GM12878 (cell line): ENCODE measurements at regions not wholly inside any gene's neighbourhood (a gene's known extent, or its start where the extent isn't known, plus 50 kb on each side); places are given as distances from the start of the nearest gene placed in this dataset.

Experiments used
- ATAC-seq: fragments of 200-7000 bp; cut with Tn5 transposase; 3 replicates; pipeline ENCODE4 v1.9.1; 2020; ENCODE audit warnings: mild to moderate bottlenecking, moderate library complexity
- BruUV-seq: library from RNA; stranded (reverse); fragments of 400-500 nt; replicated peaks from 2 replicates; lab custom pipeline; 2021; lab: Mats Ljungman, UMichigan
- CTCF ChIA-PET: fragments of 300-600 bp; sonication (Branson Sonifier 250); formaldehyde crosslinking; extraction: SDS; loops from one replicate; lab custom pipeline; 2021; ENCODE audit warnings: inconsistent platforms; lab: Yijun Ruan, JAX
- POLR2A ChIA-PET: fragments of 350-600 bp; formaldehyde crosslinking; extraction: SDS; loops from one replicate; lab custom pipeline; 2021; ENCODE audit warnings: inconsistent platforms; lab: Charles Lee
- RAD21 ChIA-PET: fragments of 300-600 bp; sonication (Branson Sonifier 250); formaldehyde crosslinking; loops from one replicate; lab custom pipeline; 2023; ENCODE audit warnings: antibody characterized with exemption; ENCODE audit not compliant: unreplicated experiment; lab: Charles Lee
- SMC1A ChIA-PET: fragments of 300-600 bp; sonication (Branson Sonifier 250); formaldehyde crosslinking; loops from one replicate; lab custom pipeline; 2023; ENCODE audit not compliant: unreplicated experiment, uncharacterized antibody; lab: Charles Lee
- DNase-seq: peaks from one replicate; pipeline ENCODE4 v3.0.0-alpha.2; 2011; ENCODE audit warnings: low read depth, low spot score
- FAIRE-seq: peaks from 3 replicates; lab custom pipeline; 2011; peaks lifted over from hg19 to GRCh38; lab: Jason Lieb, UNC
- H2AFZ ChIP-seq: 2 replicates; pipeline ENCODE4 v1.6.0; 2011; ENCODE audit warnings: low read depth, low read length, control low read depth; ENCODE audit not compliant: control insufficient read depth
- H3K27ac ChIP-seq: 2 replicates; pipeline ENCODE4 v1.5.1; 2011; ENCODE audit warnings: control low read depth; ENCODE audit not compliant: control insufficient read depth, insufficient read depth
- H3K27me3 ChIP-seq, 2 experiments: replicated peaks in 1 of 2; 2 replicates each; pipeline versions ENCODE4 v1.6.0 to v1.6.1; 2011; ENCODE audit warnings: low read length in 1 of 2; ENCODE audit not compliant: control insufficient read depth in 2 of 2, insufficient read depth in 2 of 2
- H3K36me3 ChIP-seq, 2 experiments: 2 replicates each; pipeline ENCODE4 v1.5.1; 2011; ENCODE audit warnings: low read length in 1 of 2; ENCODE audit not compliant: control insufficient read depth in 2 of 2, insufficient read depth in 2 of 2
- H3K4me1 ChIP-seq: 2 replicates; pipeline ENCODE4 v1.6.1; 2011; ENCODE audit warnings: mild to moderate bottlenecking, low read length, moderate library complexity, mixed read lengths; ENCODE audit not compliant: control insufficient read depth, insufficient read depth
- H3K4me2 ChIP-seq: 2 replicates; pipeline ENCODE4 v1.6.0; 2011; ENCODE audit warnings: control low read depth; ENCODE audit not compliant: control insufficient read depth, insufficient read depth
- H3K4me3 ChIP-seq: fragments of 200-600 bp; sonication (generic); 2 replicates; pipeline ENCODE4 v1.5.1; 2016
- H3K79me2 ChIP-seq: 2 replicates; pipeline ENCODE4 v1.6.0; 2011; ENCODE audit warnings: low read length; ENCODE audit not compliant: control insufficient read depth, insufficient read depth
- H3K9ac ChIP-seq: 2 replicates; pipeline ENCODE4 v1.8.0; 2011; ENCODE audit warnings: low read length, control low read depth, mixed read lengths; ENCODE audit not compliant: control insufficient read depth, insufficient read depth
- H3K9me3 ChIP-seq: replicated peaks from 3 replicates; pipeline ENCODE4 v1.5.1; 2011; ENCODE audit warnings: mild to moderate bottlenecking, low read length; ENCODE audit not compliant: control insufficient read depth, insufficient read depth
- H4K20me1 ChIP-seq: 2 replicates; pipeline ENCODE4 v1.6.0; 2011; ENCODE audit not compliant: control insufficient read depth, insufficient read depth
- ATF7 ChIP-seq: fragments of 450-650 bp; IDR thresholded peaks from 2 replicates; pipeline ENCODE4 v1.6.1; 2016; ENCODE audit warnings: low read depth, mild to moderate bottlenecking
- CREM ChIP-seq: IDR thresholded peaks from 2 replicates; pipeline ENCODE4 v1.6.1; 2014; ENCODE audit warnings: antibody characterized with exemption, low read depth
- IRF4 ChIP-seq: IDR thresholded peaks from 2 replicates; pipeline ENCODE4 v1.6.1; 2011; ENCODE audit warnings: low read depth, low read length
- STAT1 ChIP-seq: fragments of 450-650 bp; conservative IDR thresholded peaks from 2 replicates; pipeline ENCODE4 v1.6.1; 2014; ENCODE audit warnings: antibody characterized with exemption, mild to moderate bottlenecking
- TARDBP ChIP-seq: IDR thresholded peaks from 2 replicates; pipeline ENCODE4 v1.6.1; 2016; ENCODE audit warnings: borderline replicate concordance
- TBL1XR1 ChIP-seq: IDR thresholded peaks from 2 replicates; pipeline ENCODE4 v1.6.1; 2012; ENCODE audit warnings: low read depth, low read length, improper control_type of control experiment
- YBX1 ChIP-seq: fragments of 450-650 bp; IDR thresholded peaks from 2 replicates; pipeline ENCODE4 v1.6.1; 2016; ENCODE audit warnings: antibody characterized with exemption
- WGBS: methylation state at CpG from one replicate; pipeline ENCODE4 v1.1.6; 2016; ENCODE audit warnings: low lambda C conversion rate; ENCODE audit not compliant: insufficient replicate concordance, insufficient coverage; ENCODE audit errors: missing lambda C conversion rate; 5-methylcytosine and 5-hydroxymethylcytosine counted together
- in situ Hi-C: fragments of 300-500 bp; cut with MboI; formaldehyde crosslinking; loops from 9 replicates; pipeline ENCODE4 v1.14.3; 2018; ENCODE audit warnings: mixed read lengths
- intact Hi-C: fragments of 100-400 bp; cut with micrococcal nuclease; formaldehyde crosslinking; loops from one replicate; pipeline ENCODE4 v1.14.2; 2022; ENCODE audit not compliant: unreplicated experiment
- TF ChIP-seq, protein P1 (sequence below): IDR thresholded peaks from 2 replicates; pipeline ENCODE4 v1.6.1; 2011; ENCODE audit warnings: mild to moderate bottlenecking, low read depth, low read length, moderate library complexity; ENCODE audit not compliant: insufficient replicate concordance
- TF ChIP-seq, protein P2 (sequence below): fragments of 450-650 bp; IDR thresholded peaks from 2 replicates; pipeline ENCODE4 v1.6.1; 2018; ENCODE audit warnings: borderline replicate concordance, mild to moderate bottlenecking; ENCODE audit not compliant: partially characterized antibody
- TF ChIP-seq, protein P3 (sequence below): fragments of 450-650 bp; IDR thresholded peaks from 2 replicates; pipeline ENCODE4 v1.6.1; 2018; ENCODE audit warnings: mild to moderate bottlenecking, low read depth, moderate library complexity; ENCODE audit not compliant: partially characterized antibody
- TF ChIP-seq, protein P4 (sequence below): IDR thresholded peaks from 2 replicates; pipeline ENCODE4 v1.6.1; 2012; ENCODE audit warnings: low read length, inconsistent platforms
- TF ChIP-seq, protein P5 (sequence below): IDR thresholded peaks from 2 replicates; pipeline ENCODE4 v1.6.1; 2012; ENCODE audit warnings: mild to moderate bottlenecking, low read depth, low read length

DNA sequence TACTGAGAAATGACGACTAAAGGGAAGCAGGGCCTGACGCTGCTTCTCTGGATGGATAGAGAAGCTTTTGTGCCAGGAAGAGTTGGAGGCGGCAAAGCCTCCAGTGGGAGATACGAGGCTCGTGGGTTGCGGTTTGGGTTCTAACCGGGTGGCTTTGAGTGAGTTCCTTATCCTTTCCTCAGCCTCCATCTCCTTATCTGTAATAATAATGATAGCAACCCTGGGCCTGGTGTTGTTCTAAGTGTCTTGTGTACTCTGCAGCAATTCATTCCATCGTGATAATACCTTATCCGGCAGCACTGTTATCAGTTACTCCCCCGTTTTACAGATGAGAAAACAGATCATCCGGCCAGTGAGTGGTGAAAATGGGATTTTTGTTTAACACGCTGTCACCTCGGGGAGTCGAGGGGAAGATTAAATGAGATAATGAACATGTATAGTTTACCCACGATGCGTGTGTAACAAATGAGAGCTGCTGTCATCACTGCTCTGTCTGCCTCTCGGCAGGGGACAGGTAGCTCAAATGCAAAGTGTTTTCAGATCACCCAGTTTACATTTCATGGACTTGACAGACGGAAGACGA is 52.0 kb upstream of the LHX1 start:
- CTCF ChIA-PET, result no interaction called here
- in situ Hi-C loops (no loop called here), intact Hi-C loops (no loop called here)
- Histone ChIP-seq H3K27me3 (peaks cover 2 to 3% of the 10 kb centered on the region in 2 experiments; a peak in 3 of 4 replicates), H3K27ac (no peak overlapping the region), H3K9ac (no peak overlapping the region), H3K36me3 (no peaks in the 10 kb centered on the region), H3K4me1 (no peaks in the 10 kb centered on the region), H3K4me3 (no peak overlapping the region), H4K20me1 (no peaks in the 10 kb centered on the region), H3K79me2 (no peaks in the 10 kb centered on the region), H2AFZ (no peak overlapping the region), H3K4me2 (no peak overlapping the region), H3K9me3 (no peaks in the 10 kb centered on the region)
- BruUV-seq, result no TSS peak
- SMC1A ChIA-PET, result no interaction called here
- no peak for DNase-seq
- FAIRE-seq, result no peak
- RAD21 ChIA-PET, result no interaction called here
- WGBS, result 48% methylated on average over 19 of the region's 19 CpGs
- ATAC-seq, result no peak
- POLR2A ChIA-PET, result no interaction called here
- TF ChIP-seq, protein P1, sequence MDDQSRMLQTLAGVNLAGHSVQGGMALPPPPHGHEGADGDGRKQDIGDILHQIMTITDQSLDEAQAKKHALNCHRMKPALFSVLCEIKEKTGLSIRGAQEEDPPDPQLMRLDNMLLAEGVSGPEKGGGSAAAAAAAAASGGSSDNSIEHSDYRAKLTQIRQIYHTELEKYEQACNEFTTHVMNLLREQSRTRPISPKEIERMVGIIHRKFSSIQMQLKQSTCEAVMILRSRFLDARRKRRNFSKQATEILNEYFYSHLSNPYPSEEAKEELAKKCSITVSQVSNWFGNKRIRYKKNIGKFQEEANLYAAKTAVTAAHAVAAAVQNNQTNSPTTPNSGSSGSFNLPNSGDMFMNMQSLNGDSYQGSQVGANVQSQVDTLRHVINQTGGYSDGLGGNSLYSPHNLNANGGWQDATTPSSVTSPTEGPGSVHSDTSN, result no peak
- no peak for TF ChIP-seq YBX1
- TF ChIP-seq, protein P2, sequence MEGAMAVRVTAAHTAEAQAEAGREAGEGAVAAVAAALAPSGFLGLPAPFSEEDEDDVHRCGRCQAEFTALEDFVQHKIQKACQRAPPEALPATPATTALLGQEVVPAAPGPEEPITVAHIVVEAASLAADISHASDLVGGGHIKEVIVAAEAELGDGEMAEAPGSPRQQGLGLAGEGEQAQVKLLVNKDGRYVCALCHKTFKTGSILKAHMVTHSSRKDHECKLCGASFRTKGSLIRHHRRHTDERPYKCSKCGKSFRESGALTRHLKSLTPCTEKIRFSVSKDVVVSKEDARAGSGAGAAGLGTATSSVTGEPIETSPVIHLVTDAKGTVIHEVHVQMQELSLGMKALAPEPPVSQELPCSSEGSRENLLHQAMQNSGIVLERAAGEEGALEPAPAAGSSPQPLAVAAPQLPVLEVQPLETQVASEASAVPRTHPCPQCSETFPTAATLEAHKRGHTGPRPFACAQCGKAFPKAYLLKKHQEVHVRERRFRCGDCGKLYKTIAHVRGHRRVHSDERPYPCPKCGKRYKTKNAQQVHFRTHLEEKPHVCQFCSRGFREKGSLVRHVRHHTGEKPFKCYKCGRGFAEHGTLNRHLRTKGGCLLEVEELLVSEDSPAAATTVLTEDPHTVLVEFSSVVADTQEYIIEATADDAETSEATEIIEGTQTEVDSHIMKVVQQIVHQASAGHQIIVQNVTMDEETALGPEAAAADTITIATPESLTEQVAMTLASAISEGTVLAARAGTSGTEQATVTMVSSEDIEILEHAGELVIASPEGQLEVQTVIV, result no peak
- no peak for TF ChIP-seq ATF7
- TF ChIP-seq TARDBP, result no peak
- TF ChIP-seq, protein P3, sequence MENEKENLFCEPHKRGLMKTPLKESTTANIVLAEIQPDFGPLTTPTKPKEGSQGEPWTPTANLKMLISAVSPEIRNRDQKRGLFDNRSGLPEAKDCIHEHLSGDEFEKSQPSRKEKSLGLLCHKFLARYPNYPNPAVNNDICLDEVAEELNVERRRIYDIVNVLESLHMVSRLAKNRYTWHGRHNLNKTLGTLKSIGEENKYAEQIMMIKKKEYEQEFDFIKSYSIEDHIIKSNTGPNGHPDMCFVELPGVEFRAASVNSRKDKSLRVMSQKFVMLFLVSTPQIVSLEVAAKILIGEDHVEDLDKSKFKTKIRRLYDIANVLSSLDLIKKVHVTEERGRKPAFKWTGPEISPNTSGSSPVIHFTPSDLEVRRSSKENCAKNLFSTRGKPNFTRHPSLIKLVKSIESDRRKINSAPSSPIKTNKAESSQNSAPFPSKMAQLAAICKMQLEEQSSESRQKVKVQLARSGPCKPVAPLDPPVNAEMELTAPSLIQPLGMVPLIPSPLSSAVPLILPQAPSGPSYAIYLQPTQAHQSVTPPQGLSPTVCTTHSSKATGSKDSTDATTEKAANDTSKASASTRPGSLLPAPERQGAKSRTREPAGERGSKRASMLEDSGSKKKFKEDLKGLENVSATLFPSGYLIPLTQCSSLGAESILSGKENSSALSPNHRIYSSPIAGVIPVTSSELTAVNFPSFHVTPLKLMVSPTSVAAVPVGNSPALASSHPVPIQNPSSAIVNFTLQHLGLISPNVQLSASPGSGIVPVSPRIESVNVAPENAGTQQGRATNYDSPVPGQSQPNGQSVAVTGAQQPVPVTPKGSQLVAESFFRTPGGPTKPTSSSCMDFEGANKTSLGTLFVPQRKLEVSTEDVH, result no peak
- TF ChIP-seq, protein P4, sequence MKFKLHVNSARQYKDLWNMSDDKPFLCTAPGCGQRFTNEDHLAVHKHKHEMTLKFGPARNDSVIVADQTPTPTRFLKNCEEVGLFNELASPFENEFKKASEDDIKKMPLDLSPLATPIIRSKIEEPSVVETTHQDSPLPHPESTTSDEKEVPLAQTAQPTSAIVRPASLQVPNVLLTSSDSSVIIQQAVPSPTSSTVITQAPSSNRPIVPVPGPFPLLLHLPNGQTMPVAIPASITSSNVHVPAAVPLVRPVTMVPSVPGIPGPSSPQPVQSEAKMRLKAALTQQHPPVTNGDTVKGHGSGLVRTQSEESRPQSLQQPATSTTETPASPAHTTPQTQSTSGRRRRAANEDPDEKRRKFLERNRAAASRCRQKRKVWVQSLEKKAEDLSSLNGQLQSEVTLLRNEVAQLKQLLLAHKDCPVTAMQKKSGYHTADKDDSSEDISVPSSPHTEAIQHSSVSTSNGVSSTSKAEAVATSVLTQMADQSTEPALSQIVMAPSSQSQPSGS, result no peak
- TF ChIP-seq IRF4, result no peak
- no peak for TF ChIP-seq STAT1
- TF ChIP-seq, protein P5, sequence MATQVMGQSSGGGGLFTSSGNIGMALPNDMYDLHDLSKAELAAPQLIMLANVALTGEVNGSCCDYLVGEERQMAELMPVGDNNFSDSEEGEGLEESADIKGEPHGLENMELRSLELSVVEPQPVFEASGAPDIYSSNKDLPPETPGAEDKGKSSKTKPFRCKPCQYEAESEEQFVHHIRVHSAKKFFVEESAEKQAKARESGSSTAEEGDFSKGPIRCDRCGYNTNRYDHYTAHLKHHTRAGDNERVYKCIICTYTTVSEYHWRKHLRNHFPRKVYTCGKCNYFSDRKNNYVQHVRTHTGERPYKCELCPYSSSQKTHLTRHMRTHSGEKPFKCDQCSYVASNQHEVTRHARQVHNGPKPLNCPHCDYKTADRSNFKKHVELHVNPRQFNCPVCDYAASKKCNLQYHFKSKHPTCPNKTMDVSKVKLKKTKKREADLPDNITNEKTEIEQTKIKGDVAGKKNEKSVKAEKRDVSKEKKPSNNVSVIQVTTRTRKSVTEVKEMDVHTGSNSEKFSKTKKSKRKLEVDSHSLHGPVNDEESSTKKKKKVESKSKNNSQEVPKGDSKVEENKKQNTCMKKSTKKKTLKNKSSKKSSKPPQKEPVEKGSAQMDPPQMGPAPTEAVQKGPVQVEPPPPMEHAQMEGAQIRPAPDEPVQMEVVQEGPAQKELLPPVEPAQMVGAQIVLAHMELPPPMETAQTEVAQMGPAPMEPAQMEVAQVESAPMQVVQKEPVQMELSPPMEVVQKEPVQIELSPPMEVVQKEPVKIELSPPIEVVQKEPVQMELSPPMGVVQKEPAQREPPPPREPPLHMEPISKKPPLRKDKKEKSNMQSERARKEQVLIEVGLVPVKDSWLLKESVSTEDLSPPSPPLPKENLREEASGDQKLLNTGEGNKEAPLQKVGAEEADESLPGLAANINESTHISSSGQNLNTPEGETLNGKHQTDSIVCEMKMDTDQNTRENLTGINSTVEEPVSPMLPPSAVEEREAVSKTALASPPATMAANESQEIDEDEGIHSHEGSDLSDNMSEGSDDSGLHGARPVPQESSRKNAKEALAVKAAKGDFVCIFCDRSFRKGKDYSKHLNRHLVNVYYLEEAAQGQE, result no peak
- no peak for TF ChIP-seq CREM
- TF ChIP-seq TBL1XR1, result no peak
